Endothelial cell of umbilical vein (primary cell): ENCODE measurements at regions not wholly inside any gene's neighbourhood (a gene's known extent, or its start where the extent isn't known, plus 50 kb on each side); places are given as distances from the start of the nearest gene placed in this dataset.

Source experiments
- BruUV-seq: library from RNA; stranded (reverse); fragments of 400-500 nt; replicated peaks from 2 replicates; lab custom pipeline; 2021; lab: Mats Ljungman, UMichigan
- CTCF ChIA-PET: fragments of 300-600, 350-600 bp; sonication (Branson Sonifier 250); formaldehyde crosslinking; loops from one replicate; lab custom pipeline; 2021; ENCODE audit warnings: antibody characterized with exemption, inconsistent platforms; lab: Charles Lee
- POLR2A ChIA-PET: fragments of 300-600, 350-600 bp; sonication (Branson Sonifier 250); formaldehyde crosslinking; loops from one replicate; lab custom pipeline; 2021; ENCODE audit warnings: antibody characterized with exemption, inconsistent platforms; lab: Charles Lee
- DNase-seq: peaks from one replicate; pipeline ENCODE4 v3.0.0-alpha.2; 2011; ENCODE audit warnings: low read depth, low spot score
- FAIRE-seq: peaks from 2 replicates; lab custom pipeline; 2011; peaks lifted over from hg19 to GRCh38; lab: Jason Lieb, UNC
- H2AFZ ChIP-seq: 2 replicates; pipeline ENCODE4 v1.6.0; 2012; ENCODE audit warnings: low read depth, low read length, control low read depth, inconsistent platforms
- H3K27ac ChIP-seq: 2 replicates; pipeline ENCODE4 v1.5.1; 2011; ENCODE audit warnings: low read depth, mild to moderate bottlenecking, control low read depth, low read length, moderate library complexity; ENCODE audit not compliant: insufficient read depth
- H3K27me3 ChIP-seq, 2 experiments: 2 replicates each; pipeline versions ENCODE4 v1.6.0 to v1.6.1; 2011; ENCODE audit warnings: low read length in 2 of 2, mixed read lengths in 1 of 2; ENCODE audit not compliant: control insufficient read depth in 2 of 2, insufficient read depth in 2 of 2
- H3K36me3 ChIP-seq, 2 experiments: 2 replicates in 1 of 2; 3 replicates in 1 of 2; pipeline ENCODE4 v1.5.1; 2011; ENCODE audit warnings: low read length in 2 of 2, mild to moderate bottlenecking in 1 of 2, moderate library complexity in 1 of 2; ENCODE audit not compliant: control insufficient read depth in 2 of 2, insufficient read depth in 2 of 2; ENCODE audit errors: extremely low read depth in 1 of 2
- H3K4me1 ChIP-seq: 3 replicates; pipeline ENCODE4 v1.5.1; 2011; ENCODE audit warnings: mild to moderate bottlenecking, low read length; ENCODE audit not compliant: control insufficient read depth, insufficient read depth; ENCODE audit errors: extremely low read depth
- H3K4me2 ChIP-seq: 2 replicates; pipeline ENCODE4 v1.6.1; 2011; ENCODE audit warnings: low read length, control low read depth, mixed read lengths; ENCODE audit not compliant: insufficient read depth
- H3K4me3 ChIP-seq, 3 experiments: fragments of 200-600 bp in 1 of 3; sonication (generic), shearing (Covaris generic) in 1 of 3; replicated peaks in 1 of 3; 2 replicates each; pipeline ENCODE4 v1.5.1; 2011 to 2016; ENCODE audit warnings: control low read depth in 3 of 3, low read length in 3 of 3, mild to moderate bottlenecking in 2 of 3, inconsistent platforms in 1 of 3, low read depth in 1 of 3, moderate library complexity in 1 of 3; ENCODE audit not compliant: insufficient read depth in 1 of 3
- H3K79me2 ChIP-seq: 2 replicates; pipeline ENCODE4 v1.6.0; 2012; ENCODE audit warnings: low read length, inconsistent platforms; ENCODE audit not compliant: control insufficient read depth, insufficient read depth
- H3K9ac ChIP-seq: replicated peaks from 2 replicates; pipeline ENCODE3; 2011; ENCODE audit warnings: low read length, control low read depth; ENCODE audit not compliant: insufficient read depth; ENCODE audit errors: extremely low read depth
- H3K9me1 ChIP-seq: replicated peaks from 3 replicates; pipeline ENCODE4 v1.6.0; 2011; ENCODE audit warnings: mild to moderate bottlenecking, low read length; ENCODE audit not compliant: control insufficient read depth, insufficient read depth; ENCODE audit errors: extremely low read depth
- H3K9me3 ChIP-seq: replicated peaks from 2 replicates; pipeline ENCODE4 v1.5.1; 2012; ENCODE audit warnings: low read length, inconsistent platforms; ENCODE audit not compliant: control insufficient read depth, insufficient read depth
- H4K20me1 ChIP-seq: replicated peaks from 2 replicates; pipeline ENCODE3; 2011; ENCODE audit warnings: mild to moderate bottlenecking, low read length; ENCODE audit not compliant: control insufficient read depth, insufficient read depth; ENCODE audit errors: extremely low read depth
- EZH2 ChIP-seq: IDR thresholded peaks from 2 replicates; pipeline ENCODE4 v1.6.1; 2012; ENCODE audit warnings: borderline replicate concordance, low read depth, mild to moderate bottlenecking, moderate library complexity, low read length, inconsistent platforms; ENCODE audit not compliant: severe bottlenecking
- FOS ChIP-seq: IDR thresholded peaks from 2 replicates; pipeline ENCODE4 v1.6.1; 2011; ENCODE audit warnings: mild to moderate bottlenecking, low read length, moderate library complexity, borderline replicate concordance; ENCODE audit not compliant: insufficient read depth
- GATA2 ChIP-seq: IDR thresholded peaks from 2 replicates; pipeline ENCODE4 v1.7.0; 2011; ENCODE audit warnings: low read depth, mild to moderate bottlenecking, moderate library complexity, mixed read lengths, low read length; ENCODE audit not compliant: insufficient read length, insufficient read depth
- JUN ChIP-seq: IDR thresholded peaks from 2 replicates; pipeline ENCODE4 v1.6.1; 2011; ENCODE audit warnings: borderline replicate concordance, low read depth; ENCODE audit not compliant: insufficient read length, insufficient read depth
- MYC ChIP-seq: IDR thresholded peaks from one replicate; pipeline ENCODE4 v1.6.1; 2011; ENCODE audit warnings: mild to moderate bottlenecking, low read depth, low read length
- POLR2A ChIP-seq: IDR thresholded peaks from 2 replicates; pipeline ENCODE4 v1.6.1; 2012; ENCODE audit warnings: low read depth, mild to moderate bottlenecking, control low read depth, low read length
- POLR2AphosphoS5 ChIP-seq: IDR thresholded peaks from 2 replicates; pipeline ENCODE4 v1.6.1; 2012; ENCODE audit warnings: low read depth, mild to moderate bottlenecking, control low read depth, low read length, moderate library complexity; ENCODE audit not compliant: insufficient read depth
- dilution Hi-C: fragments of 300-500 bp; cut with MboI; formaldehyde crosslinking; loops from one replicate; pipeline ENCODE4 v1.15.0; 2019; ENCODE audit warnings: low sequenced_read_pairs; ENCODE audit not compliant: extremely low pct_ligation_motif_present
- intact Hi-C: fragments of 100-400 bp; cut with micrococcal nuclease; formaldehyde crosslinking; loops from one replicate; pipeline ENCODE4 v1.10.0; 2022
- TF ChIP-seq, protein P1 (sequence below): IDR thresholded peaks from 2 replicates; pipeline ENCODE4 v1.6.1; 2011; ENCODE audit not compliant: insufficient read depth, insufficient read length
- TF ChIP-seq, protein P2 (sequence below), 2 donors: IDR thresholded peaks; 1 replicate in 1 of 2; 2 replicates in 1 of 2; pipeline ENCODE4 v1.5.1; 2011; ENCODE audit warnings: low read length in 2 of 2, mild to moderate bottlenecking in 2 of 2, moderate library complexity in 2 of 2, control low read depth in 1 of 2, inconsistent platforms in 1 of 2, low read depth in 1 of 2; ENCODE audit not compliant: insufficient read depth in 1 of 2; ENCODE audit errors: extremely low read depth in 1 of 2

DNA sequence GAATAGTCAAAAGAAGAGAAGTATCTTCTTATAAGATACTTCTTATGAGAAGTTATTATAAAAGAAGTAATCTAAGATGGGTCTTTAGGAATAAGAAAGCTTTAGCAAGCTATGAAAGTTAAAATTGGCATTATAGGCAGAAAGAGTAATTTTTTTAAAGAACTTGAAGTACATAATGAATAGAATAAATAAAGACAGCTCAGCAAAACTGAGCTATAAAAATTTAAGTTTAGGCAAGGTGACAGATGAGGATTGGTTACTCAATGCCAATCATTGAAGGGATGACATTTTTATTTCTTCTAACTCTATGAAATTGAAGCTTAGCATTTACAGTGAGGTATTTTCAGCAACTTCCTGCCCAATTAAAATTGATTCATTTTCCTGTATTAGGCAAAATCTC, 966.8 kb downstream of the BRINP3 start:
- Histone ChIP-seq H3K9ac (no peak overlapping the region), H3K4me2 (no peak overlapping the region), H3K27ac (no peak overlapping the region), H2AFZ (no peak overlapping the region), H3K36me3 (no peaks in the 10 kb centered on the region), H3K79me2 (no peaks in the 10 kb centered on the region), H3K27me3 (no peaks in the 10 kb centered on the region), H3K4me1 (no peaks in the 10 kb centered on the region), H3K9me3 (no peaks in the 10 kb centered on the region), H4K20me1 (no peaks in the 10 kb centered on the region), H3K4me3 (no peak overlapping the region), H3K9me1 (no peaks in the 10 kb centered on the region)
- dilution Hi-C loops (no loop called here), intact Hi-C loops (no loop called here)
- no peak for FAIRE-seq
- DNase-seq = no peak
- CTCF ChIA-PET = interaction anchor here (1.2 kb wide), 2 partner anchors 14 to 74 kb away, joined by 3 to 4 read pairs; no protein-coding TSS in a partner anchor
- no TSS peak for BruUV-seq
- POLR2A ChIA-PET = no interaction called here
- no peak for TF ChIP-seq FOS
- TF ChIP-seq, protein P1, sequence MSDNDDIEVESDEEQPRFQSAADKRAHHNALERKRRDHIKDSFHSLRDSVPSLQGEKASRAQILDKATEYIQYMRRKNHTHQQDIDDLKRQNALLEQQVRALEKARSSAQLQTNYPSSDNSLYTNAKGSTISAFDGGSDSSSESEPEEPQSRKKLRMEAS = no peak
- TF ChIP-seq GATA2 = no peak
- TF ChIP-seq MYC = no peak
- no peak for TF ChIP-seq EZH2
- TF ChIP-seq, protein P2, sequence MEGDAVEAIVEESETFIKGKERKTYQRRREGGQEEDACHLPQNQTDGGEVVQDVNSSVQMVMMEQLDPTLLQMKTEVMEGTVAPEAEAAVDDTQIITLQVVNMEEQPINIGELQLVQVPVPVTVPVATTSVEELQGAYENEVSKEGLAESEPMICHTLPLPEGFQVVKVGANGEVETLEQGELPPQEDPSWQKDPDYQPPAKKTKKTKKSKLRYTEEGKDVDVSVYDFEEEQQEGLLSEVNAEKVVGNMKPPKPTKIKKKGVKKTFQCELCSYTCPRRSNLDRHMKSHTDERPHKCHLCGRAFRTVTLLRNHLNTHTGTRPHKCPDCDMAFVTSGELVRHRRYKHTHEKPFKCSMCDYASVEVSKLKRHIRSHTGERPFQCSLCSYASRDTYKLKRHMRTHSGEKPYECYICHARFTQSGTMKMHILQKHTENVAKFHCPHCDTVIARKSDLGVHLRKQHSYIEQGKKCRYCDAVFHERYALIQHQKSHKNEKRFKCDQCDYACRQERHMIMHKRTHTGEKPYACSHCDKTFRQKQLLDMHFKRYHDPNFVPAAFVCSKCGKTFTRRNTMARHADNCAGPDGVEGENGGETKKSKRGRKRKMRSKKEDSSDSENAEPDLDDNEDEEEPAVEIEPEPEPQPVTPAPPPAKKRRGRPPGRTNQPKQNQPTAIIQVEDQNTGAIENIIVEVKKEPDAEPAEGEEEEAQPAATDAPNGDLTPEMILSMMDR (IDR thresholded peaks at IDR 0.05; ENCODE audit: extremely low read depth in 1 of 2, insufficient read depth in 1 of 2, low read depth in 1 of 2, low read length in 2 of 2) = no peak
- no peak for TF ChIP-seq POLR2A
- no peak for TF ChIP-seq POLR2AphosphoS5
- no peak for TF ChIP-seq JUN
